ENCODE measurements at regions not wholly inside any gene's neighbourhood (a gene's known extent, or its start where the extent isn't known, plus 50 kb on each side); places are given as distances from the start of the nearest gene placed in this dataset.
"Not testable (repeated sequence)": the region's sequence is repeated elsewhere in the genome, so short reads cannot be mapped to it uniquely, and the experiment has no call there.

- Mint-ChIP-seq H3K4me3 (no peak overlapping the region), H3K9me3 (no peaks in the 10 kb centered on the region), H3K27ac (no peak overlapping the region), H3K36me3 (no peaks in the 10 kb centered on the region), H3K27me3 (peaks cover 10% of the 10 kb centered on the region), H3K4me1 (no peaks in the 10 kb centered on the region)
- no peaks in the 10 kb centered on the region for H3K4me1 ChIP-seq (ENCODE audit: control insufficient read depth, insufficient read depth, low read length, poor library complexity, severe bottlenecking)
- ATAC-seq (ENCODE audit: low read depth in 2 of 2) = no peak
- H3K27me3 ChIP-seq (ENCODE audit: control insufficient read depth, insufficient read depth, low read length) = peaks cover 4% of the 10 kb centered on the region
- no peaks in the 10 kb centered on the region for H3K9me3 ChIP-seq (ENCODE audit: control insufficient read depth in 2 of 2, low read length in 2 of 2)
- DNase-seq = no peak
- no peaks in the 10 kb centered on the region for H3K36me3 ChIP-seq (ENCODE audit: control insufficient read depth, insufficient read depth, low read length)
- H3K4me3 ChIP-seq (ENCODE audit: low read depth, low read length) = no peak overlapping the region
- H3K27ac ChIP-seq (ENCODE audit: insufficient read depth, low read length, poor library complexity, severe bottlenecking) = no peak overlapping the region
Observed at GRCh38 chr4:158970812-158971211, 132.1 kb upstream of the RAPGEF2 start.

GRCh38 chr4:158974438-158974837 lies 128.4 kb upstream of the RAPGEF2 start:
- H3K36me3 Mint-ChIP-seq; DNase-seq; ATAC-seq (ENCODE audit: low read depth in 2 of 2); H3K27me3 ChIP-seq (ENCODE audit: control insufficient read depth, insufficient read depth, low read length); H3K9me3 Mint-ChIP-seq; H3K4me1 ChIP-seq (ENCODE audit: control insufficient read depth, insufficient read depth, low read length, poor library complexity, severe bottlenecking); H3K4me3 Mint-ChIP-seq; H3K9me3 ChIP-seq (ENCODE audit: control insufficient read depth in 2 of 2, low read length in 2 of 2); H3K27me3 Mint-ChIP-seq; H3K27ac Mint-ChIP-seq; H3K27ac ChIP-seq (ENCODE audit: insufficient read depth, low read length, poor library complexity, severe bottlenecking); H3K36me3 ChIP-seq (ENCODE audit: control insufficient read depth, insufficient read depth, low read length); H3K4me1 Mint-ChIP-seq; H3K4me3 ChIP-seq (ENCODE audit: low read depth, low read length): not testable (repeated sequence)

- H3K36me3 ChIP-seq (ENCODE audit: control insufficient read depth, insufficient read depth, low read length); ATAC-seq (ENCODE audit: low read depth in 2 of 2); H3K27ac ChIP-seq (ENCODE audit: insufficient read depth, low read length, poor library complexity, severe bottlenecking); H3K4me1 ChIP-seq (ENCODE audit: control insufficient read depth, insufficient read depth, low read length, poor library complexity, severe bottlenecking); H3K27me3 ChIP-seq (ENCODE audit: control insufficient read depth, insufficient read depth, low read length); DNase-seq; H3K9me3 ChIP-seq (ENCODE audit: control insufficient read depth in 2 of 2, low read length in 2 of 2); H3K9me3 Mint-ChIP-seq; H3K36me3 Mint-ChIP-seq; H3K4me3 ChIP-seq (ENCODE audit: low read depth, low read length); H3K4me1 Mint-ChIP-seq; H3K27ac Mint-ChIP-seq; H3K4me3 Mint-ChIP-seq: not testable (repeated sequence)
- H3K27me3 Mint-ChIP-seq = peaks cover 11% of the 10 kb centered on the region
Observed at GRCh38 chr4:158980711-158981110, 122.2 kb upstream of the RAPGEF2 start.

- Histone ChIP-seq H3K36me3 (ENCODE audit: control insufficient read depth, insufficient read depth, low read length) (no peaks in the 10 kb centered on the region), H3K4me3 (ENCODE audit: low read depth, low read length) (no peak overlapping the region), H3K27me3 (ENCODE audit: control insufficient read depth, insufficient read depth, low read length) (no peaks in the 10 kb centered on the region), H3K27ac (ENCODE audit: insufficient read depth, low read length, poor library complexity, severe bottlenecking) (no peak overlapping the region), H3K4me1 (ENCODE audit: control insufficient read depth, insufficient read depth, low read length, poor library complexity, severe bottlenecking) (no peaks in the 10 kb centered on the region), H3K9me3 (ENCODE audit: control insufficient read depth in 2 of 2, low read length in 2 of 2) (no peaks in the 10 kb centered on the region)
- Mint-ChIP-seq H3K4me1 (no peaks in the 10 kb centered on the region), H3K9me3 (peaks cover 0 to 9% (median 0%) of the 10 kb centered on the region in 7 donors), H3K4me3 (no peak overlapping the region), H3K27me3 (peaks cover 6% of the 10 kb centered on the region), H3K36me3 (no peaks in the 10 kb centered on the region), H3K27ac (no peak overlapping the region)
- DNase-seq (no peak), ATAC-seq (ENCODE audit: low read depth in 2 of 2) (no peak)
Observed at GRCh38 chr4:158991534-158992155, 111.2 kb upstream of the RAPGEF2 start.

GRCh38 chr4:158993891-158994290 lies 109.0 kb upstream of the RAPGEF2 start:
- no peak overlapping the region for H3K4me3 Mint-ChIP-seq
- peaks cover 0 to 6% (median 0%) of the 10 kb centered on the region in 7 donors for H3K9me3 Mint-ChIP-seq

GRCh38 chr4:158995040-158995439 lies 107.8 kb upstream of the RAPGEF2 start:
- H3K36me3 Mint-ChIP-seq = no peaks in the 10 kb centered on the region
- no peak for ATAC-seq (ENCODE audit: low read depth in 2 of 2)
- H3K4me3 Mint-ChIP-seq = no peak overlapping the region
- peaks cover 5% of the 10 kb centered on the region for H3K27me3 Mint-ChIP-seq
- Histone ChIP-seq H3K27me3 (ENCODE audit: control insufficient read depth, insufficient read depth, low read length) (no peaks in the 10 kb centered on the region), H3K4me3 (ENCODE audit: low read depth, low read length) (no peak overlapping the region), H3K4me1 (ENCODE audit: control insufficient read depth, insufficient read depth, low read length, poor library complexity, severe bottlenecking) (no peaks in the 10 kb centered on the region), H3K27ac (ENCODE audit: insufficient read depth, low read length, poor library complexity, severe bottlenecking) (no peak overlapping the region), H3K36me3 (ENCODE audit: control insufficient read depth, insufficient read depth, low read length) (no peaks in the 10 kb centered on the region), H3K9me3 (ENCODE audit: control insufficient read depth in 2 of 2, low read length in 2 of 2) (no peaks in the 10 kb centered on the region)
- DNase-seq = no peak
- H3K9me3 Mint-ChIP-seq = no peaks in the 10 kb centered on the region
- H3K4me1 Mint-ChIP-seq = no peaks in the 10 kb centered on the region
- no peak overlapping the region for H3K27ac Mint-ChIP-seq

More at GRCh38 chr4:158993891-158994290, 109.0 kb upstream of the RAPGEF2 start:
- no peaks in the 10 kb centered on the region for H3K4me1 ChIP-seq (ENCODE audit: control insufficient read depth, insufficient read depth, low read length, poor library complexity, severe bottlenecking)
- no peak overlapping the region for H3K4me3 ChIP-seq (ENCODE audit: low read depth, low read length)
- DNase-seq = no peak
- no peaks in the 10 kb centered on the region for H3K9me3 ChIP-seq (ENCODE audit: control insufficient read depth in 2 of 2, low read length in 2 of 2)
- no peaks in the 10 kb centered on the region for H3K36me3 Mint-ChIP-seq
- H3K27me3 ChIP-seq (ENCODE audit: control insufficient read depth, insufficient read depth, low read length) = no peaks in the 10 kb centered on the region
- no peak overlapping the region for H3K27ac ChIP-seq (ENCODE audit: insufficient read depth, low read length, poor library complexity, severe bottlenecking)
- H3K4me1 Mint-ChIP-seq = no peaks in the 10 kb centered on the region
- H3K27ac Mint-ChIP-seq = no peak overlapping the region
- H3K36me3 ChIP-seq (ENCODE audit: control insufficient read depth, insufficient read depth, low read length) = no peaks in the 10 kb centered on the region
- ATAC-seq (ENCODE audit: low read depth in 2 of 2) = no peak
- peaks cover 6% of the 10 kb centered on the region for H3K27me3 Mint-ChIP-seq

- H3K9me3 Mint-ChIP-seq = no peaks in the 10 kb centered on the region
Observed at GRCh38 chr4:158995965-158996364, 106.9 kb upstream of the RAPGEF2 start.

GRCh38 chr4:158996669-158997074 lies 106.2 kb upstream of the RAPGEF2 start:
- no peaks in the 10 kb centered on the region for H3K36me3 Mint-ChIP-seq
- H3K27ac Mint-ChIP-seq = no peak overlapping the region
- no peaks in the 10 kb centered on the region for H3K9me3 ChIP-seq (ENCODE audit: control insufficient read depth in 2 of 2, low read length in 2 of 2)
- no peaks in the 10 kb centered on the region for H3K27me3 ChIP-seq (ENCODE audit: control insufficient read depth, insufficient read depth, low read length)
- no peaks in the 10 kb centered on the region for H3K4me1 ChIP-seq (ENCODE audit: control insufficient read depth, insufficient read depth, low read length, poor library complexity, severe bottlenecking)
- H3K4me3 Mint-ChIP-seq = no peak overlapping the region
- DNase-seq = no peak
- ATAC-seq (ENCODE audit: low read depth in 2 of 2) = no peak
- H3K27me3 Mint-ChIP-seq = peaks cover 1% of the 10 kb centered on the region
- H3K27ac ChIP-seq (ENCODE audit: insufficient read depth, low read length, poor library complexity, severe bottlenecking) = no peak overlapping the region
- no peaks in the 10 kb centered on the region for H3K9me3 Mint-ChIP-seq
- H3K4me1 Mint-ChIP-seq = no peaks in the 10 kb centered on the region
- no peaks in the 10 kb centered on the region for H3K36me3 ChIP-seq (ENCODE audit: control insufficient read depth, insufficient read depth, low read length)
- no peak overlapping the region for H3K4me3 ChIP-seq (ENCODE audit: low read depth, low read length)

More at GRCh38 chr4:158995965-158996364, 106.9 kb upstream of the RAPGEF2 start:
- no peaks in the 10 kb centered on the region for H3K9me3 ChIP-seq (ENCODE audit: control insufficient read depth in 2 of 2, low read length in 2 of 2)
- no peaks in the 10 kb centered on the region for H3K27me3 ChIP-seq (ENCODE audit: control insufficient read depth, insufficient read depth, low read length)
- no peak for DNase-seq
- no peak overlapping the region for H3K27ac ChIP-seq (ENCODE audit: insufficient read depth, low read length, poor library complexity, severe bottlenecking)
- ATAC-seq (ENCODE audit: low read depth in 2 of 2) = no peak
- no peaks in the 10 kb centered on the region for H3K4me1 Mint-ChIP-seq
- H3K4me3 Mint-ChIP-seq = no peak overlapping the region
- H3K27ac Mint-ChIP-seq = no peak overlapping the region
- H3K4me1 ChIP-seq (ENCODE audit: control insufficient read depth, insufficient read depth, low read length, poor library complexity, severe bottlenecking) = no peaks in the 10 kb centered on the region
- no peaks in the 10 kb centered on the region for H3K27me3 Mint-ChIP-seq
- H3K36me3 Mint-ChIP-seq = no peaks in the 10 kb centered on the region
- no peaks in the 10 kb centered on the region for H3K36me3 ChIP-seq (ENCODE audit: control insufficient read depth, insufficient read depth, low read length)
- H3K4me3 ChIP-seq (ENCODE audit: low read depth, low read length) = no peak overlapping the region

Measured in CD4-positive, CD25-positive, alpha-beta regulatory T cell (primary cell).